T-helper 2 cell (primary cell): ENCODE measurements at regions not wholly inside any gene's neighbourhood (a gene's known extent, or its start where the extent isn't known, plus 50 kb on each side); places are given as distances from the start of the nearest gene placed in this dataset.

Source experiments
- DNase-seq, 5 experiments: peaks; one replicate each; pipeline versions ENCODE4 v3.0.0 to v3.0.0-alpha.2; 2012 to 2022

DNA sequence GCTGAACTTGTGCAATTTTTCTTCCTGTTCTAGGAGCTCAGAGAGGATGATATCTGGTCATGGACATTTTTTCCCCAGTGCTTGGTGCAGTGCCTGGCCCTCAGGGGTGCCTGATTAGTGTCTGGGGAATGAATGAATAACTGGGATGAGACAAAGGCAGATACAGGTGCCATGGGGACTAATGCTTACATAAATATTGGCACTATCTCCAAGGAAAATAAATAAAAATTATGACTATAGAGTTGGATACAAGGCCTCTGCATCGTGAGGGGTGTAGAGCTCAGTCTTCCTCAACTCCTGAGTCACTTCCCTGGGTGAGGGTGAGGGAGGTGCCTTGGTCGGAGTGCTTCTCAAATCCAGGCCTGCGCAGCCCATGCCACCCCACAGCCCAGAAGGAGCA lies 188.6 kb downstream of the KCNA5 start:
- DNase-seq = no peak

DNA sequence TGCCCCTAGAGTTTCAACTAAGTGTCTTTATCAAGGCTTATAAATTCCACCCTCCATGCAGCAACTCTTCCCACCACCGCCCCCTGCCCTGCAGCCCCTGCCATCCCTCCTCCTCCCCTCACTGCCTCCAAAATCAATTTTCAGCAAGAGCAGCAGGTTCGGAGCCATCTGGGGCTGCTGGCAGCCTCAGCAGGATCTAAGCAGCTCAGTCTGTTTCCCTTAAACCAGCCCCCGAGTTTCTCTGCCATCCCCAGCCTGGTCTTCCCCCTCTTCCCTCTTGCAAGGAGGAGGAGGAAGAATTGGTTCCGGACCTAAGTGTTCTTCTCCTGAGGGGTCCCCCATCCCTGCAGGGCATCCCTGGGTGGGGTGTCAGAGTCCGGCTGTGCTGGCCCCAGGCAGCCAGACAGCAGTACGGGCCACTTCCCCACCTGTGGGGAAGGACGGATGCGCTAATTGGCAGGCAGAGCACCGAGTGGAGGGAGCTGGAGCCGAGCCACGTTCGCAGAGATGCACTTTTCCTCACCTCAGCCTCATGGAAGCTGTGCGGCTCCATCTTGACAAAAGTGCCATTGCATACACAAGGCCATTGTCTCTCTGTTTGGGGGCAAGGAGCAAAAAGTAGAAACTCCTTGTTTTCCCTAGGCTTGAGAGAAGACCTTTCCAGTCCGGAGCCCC lies 189.3 kb downstream of the KCNA5 start:
- no peak for DNase-seq

DNA sequence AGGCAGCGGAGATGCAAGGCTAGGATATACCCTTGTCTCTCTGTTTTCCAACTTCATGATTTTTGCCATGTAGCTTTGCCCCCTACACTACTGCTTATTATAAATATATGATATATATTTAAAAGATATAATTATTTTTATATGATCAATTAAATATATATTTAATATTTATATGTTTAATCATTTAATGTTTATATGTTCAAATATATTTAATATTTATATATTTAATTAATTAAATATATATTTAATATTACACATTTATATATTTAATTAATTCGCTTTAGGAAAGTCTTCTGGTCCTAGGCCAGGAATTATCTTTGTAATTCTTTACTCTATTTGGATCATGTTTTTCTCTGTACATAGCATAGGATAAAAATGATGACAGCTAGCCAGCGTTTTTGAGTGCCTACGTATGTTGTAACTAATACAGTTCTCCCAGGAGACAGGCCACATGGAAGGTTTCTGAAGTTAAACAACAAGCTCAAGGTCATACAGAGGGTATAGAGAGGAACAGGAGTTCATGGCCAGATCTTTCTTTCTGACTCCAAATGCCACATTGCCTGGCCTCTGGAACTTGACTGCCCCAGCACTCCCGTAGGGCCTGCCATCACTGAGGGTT lies 192.5 kb downstream of the KCNA5 start:
- no peak for DNase-seq

DNA sequence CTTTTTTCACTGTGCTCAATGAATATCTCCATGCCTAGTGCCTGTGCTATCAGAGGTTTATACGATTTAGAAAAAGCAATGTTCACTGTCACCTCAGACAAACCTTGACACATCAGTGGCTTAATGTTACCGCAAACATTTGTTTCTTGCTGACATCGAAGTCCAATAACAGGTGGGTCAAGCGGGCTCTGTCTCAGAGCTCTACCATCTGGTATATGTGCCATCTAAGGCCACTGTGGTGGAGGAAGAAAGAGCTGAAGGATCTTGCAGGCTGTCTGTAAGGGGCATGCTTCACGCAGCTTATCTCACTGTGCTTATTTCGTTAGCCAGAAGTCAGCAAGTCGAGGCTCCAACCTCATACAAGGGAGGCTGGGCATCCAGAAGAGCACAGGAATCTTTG lies 189.5 kb upstream of the NTF3 start:
- DNase-seq = no peak

DNA sequence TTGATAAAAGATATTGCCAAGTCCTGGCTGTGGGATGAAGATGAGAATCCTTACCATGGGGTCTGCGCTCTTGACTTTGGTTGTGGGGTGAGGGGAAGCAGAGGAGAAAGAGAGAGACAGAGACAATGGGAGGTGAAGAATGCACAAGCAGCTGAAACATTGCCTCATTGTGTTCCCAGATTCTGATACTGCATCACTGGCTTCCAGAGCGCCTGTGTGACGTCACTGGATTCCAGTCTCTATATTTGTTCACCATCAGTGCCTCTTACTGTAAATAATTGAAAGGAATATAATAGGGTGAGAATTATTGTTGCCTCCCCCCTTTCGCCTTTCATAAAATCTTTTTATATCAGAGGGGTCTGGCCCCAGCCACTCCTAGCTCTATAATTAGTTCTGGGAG lies 188.9 kb upstream of the NTF3 start:
- no peak for DNase-seq

DNA sequence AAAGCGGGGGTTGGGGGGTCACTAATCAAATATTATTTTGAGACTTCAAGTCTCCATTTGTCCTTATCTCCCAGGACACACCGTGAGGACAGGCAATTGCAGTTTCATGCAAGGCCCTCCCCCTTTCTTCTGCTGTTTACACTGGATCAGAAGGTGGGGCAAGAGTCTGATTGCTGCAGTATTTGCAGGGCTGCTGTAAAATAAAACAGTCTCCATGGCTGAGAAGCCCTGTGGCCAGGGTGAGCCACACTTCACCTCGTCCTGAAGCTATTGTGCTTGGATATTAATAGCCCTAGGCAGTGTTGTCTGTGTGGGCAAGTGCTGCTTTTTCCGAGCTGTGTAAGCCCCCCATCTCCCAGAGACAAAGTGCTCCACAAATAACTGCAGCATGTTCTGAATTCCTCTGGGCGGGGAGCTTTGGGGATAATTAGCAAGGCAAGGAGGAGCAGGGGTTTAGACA lies 187.4 kb upstream of the NTF3 start:
- DNase-seq = no peak

DNA sequence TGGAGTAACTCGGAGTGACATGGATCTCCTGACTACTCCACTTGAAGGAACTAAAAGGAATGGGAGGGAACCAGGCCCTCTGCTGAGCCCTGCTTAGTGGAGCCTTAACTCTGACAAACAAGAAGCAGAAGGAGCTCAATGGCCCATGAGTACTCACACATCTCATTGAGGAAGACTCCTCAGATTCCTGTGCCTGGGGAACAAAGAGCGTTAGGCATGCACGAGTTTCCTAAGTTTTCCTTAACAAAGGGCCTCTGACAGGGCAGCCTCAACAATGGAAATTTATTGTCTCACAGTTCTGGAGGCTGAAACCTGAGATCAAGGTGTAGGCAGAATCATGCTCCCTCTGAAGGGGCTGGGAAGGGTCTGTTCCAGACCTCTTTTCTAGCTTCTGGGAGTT lies 185.7 kb upstream of the NTF3 start:
- no peak for DNase-seq

DNA sequence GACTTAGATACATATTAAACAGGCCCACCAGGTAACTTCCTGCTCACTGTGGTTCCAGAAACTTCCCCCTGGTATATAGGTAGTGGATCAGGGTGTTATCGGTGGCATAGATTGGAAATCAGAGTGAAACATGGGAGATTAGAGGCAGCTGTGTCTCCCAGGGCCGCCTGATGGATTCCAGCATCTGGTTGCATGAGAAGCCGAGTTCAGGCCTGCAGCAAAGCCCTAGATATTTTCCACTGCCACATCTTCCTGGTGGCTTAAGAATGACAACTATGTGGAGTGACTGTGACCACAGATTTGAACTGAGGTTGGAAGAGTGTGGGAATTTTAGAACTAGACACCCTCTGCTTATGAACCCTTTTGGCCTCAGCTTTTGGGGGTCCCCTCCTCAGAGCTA lies 184.8 kb upstream of the NTF3 start:
- DNase-seq = no peak

DNA sequence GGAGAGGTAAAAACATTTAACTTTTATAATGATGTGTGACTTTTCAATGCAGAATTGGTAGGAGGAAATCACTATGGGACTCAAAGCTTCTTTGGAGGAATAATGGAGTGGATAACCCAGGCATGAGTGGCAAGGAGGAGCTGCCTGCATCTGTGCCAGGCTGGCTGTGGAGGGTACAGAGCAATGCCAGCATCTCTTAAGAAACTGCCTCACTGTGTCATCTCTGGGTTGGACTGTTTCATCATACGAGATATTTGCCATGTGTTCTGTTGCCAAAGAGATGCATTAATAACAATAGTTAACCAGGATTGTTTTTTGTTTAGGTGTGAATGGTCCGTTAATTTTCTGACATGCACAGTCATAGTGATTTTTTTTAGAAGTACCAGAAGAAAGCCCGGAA lies 183.7 kb upstream of the NTF3 start:
- DNase-seq = no peak

DNA sequence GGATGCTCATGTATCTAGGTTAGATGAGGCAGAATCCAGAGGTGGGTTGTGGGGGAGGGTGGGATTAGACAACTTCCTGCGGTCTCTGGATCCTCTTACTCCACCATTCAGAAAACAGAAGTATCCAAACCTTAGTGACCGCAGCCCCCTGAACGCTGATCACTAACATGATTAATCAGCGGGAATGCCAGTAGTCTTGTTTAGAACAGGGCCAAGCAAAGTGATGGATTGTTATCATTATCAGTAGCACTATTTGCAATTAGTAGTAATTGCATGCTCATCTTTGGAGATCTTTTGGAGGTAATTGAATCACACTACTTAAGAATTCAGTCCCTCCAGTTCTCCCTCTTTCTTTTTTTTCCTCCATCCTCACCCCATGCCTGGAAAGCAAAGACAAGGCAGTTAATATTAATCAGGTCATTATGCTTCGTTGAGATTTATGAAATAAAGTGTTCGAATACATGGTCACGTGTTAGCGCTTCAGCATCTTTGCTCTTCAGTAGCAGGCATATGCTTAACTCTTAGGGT lies 182.8 kb upstream of the NTF3 start:
- DNase-seq = no peak

DNA sequence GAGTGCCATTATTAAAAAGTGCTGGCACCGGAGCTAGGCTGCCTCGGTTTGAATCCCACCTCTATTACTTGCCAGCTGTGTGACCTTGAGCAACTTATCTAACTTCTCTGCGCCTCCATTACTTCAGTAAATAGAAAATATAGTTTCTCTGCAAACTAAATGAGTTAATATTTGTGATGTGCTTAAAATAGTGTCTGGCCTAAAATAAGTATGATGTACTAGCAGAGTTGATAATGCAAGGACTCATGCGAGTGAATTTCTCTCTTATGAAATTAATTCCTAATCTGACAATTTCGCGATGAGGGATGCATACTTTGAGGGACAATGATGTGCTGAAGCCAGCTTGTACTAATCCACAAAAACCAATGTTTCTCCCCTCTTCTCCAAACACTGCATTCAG lies 180.8 kb upstream of the NTF3 start:
- no peak for DNase-seq

DNA sequence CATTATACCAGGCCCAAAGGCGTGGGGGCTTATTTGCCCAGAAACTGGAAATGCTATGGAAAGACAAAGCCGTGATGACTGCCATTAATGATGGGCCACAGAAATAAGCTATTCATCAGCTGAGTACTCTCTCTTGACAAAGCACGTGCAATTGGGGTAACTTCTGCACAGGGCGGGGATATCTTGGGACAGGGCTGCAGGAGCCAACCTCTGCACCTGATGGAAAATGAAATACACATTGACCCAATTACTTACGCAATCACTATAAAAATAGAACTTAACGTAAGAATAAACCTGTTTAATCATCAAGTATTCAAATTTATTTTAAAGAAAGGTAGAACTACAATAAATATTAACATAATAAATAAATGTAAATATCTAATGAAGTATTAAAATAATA lies 180.1 kb upstream of the NTF3 start:
- DNase-seq = no peak

DNA sequence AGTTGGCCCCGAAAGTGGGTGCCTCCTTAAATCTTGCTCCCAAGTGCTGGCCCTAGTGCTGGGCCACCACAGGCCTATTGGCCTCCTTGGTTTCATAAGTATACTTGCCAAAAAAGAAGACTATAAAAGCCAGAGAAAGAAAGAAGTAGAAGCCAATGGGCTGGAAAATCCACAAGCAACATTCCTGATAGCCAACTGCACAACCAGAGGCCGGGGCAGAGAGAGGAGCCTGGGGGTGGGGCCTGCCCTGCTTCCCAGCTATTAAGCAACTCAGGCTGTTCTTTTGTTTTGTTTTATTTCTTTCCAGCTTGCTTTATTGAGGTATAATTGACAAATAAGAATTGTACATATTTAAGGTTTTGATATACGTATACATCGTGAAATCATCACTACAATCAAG lies 177.2 kb upstream of the NTF3 start:
- DNase-seq = no peak

DNA sequence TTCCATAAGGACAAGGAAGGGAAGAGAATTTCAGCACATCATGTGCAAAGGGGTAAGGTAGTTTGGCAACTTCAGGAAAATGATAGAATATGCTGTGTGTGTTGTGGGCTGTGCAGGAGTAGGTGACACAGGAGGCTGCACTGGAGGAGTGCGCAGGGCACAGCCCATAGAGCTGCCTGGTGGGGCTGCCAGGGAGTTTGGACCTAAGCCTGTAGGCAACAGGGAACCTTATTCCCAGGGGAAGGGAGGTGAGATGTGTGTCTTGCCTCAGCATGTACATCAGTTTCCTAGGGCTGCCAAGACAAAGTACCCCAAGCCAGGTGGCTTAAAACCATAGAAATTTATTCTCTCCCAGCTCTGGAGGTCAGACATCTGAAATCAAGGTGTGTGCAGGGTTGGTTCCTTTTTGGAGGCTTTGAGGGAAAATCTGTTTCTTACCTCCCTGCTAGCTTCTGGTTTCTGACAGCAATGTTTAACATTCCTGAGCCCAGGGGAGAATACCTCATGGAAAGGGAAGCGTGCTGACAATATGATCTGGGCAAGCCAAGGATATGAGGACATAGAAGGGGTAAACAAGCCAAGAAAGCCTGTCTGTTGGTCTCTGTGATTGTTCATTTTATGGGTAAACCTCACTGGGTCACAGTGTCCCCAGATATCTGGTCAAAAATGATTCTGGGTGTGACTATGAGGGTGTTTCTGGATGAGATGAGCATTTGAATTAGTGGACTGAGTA lies 174.0 kb upstream of the NTF3 start:
- no peak for DNase-seq

DNA sequence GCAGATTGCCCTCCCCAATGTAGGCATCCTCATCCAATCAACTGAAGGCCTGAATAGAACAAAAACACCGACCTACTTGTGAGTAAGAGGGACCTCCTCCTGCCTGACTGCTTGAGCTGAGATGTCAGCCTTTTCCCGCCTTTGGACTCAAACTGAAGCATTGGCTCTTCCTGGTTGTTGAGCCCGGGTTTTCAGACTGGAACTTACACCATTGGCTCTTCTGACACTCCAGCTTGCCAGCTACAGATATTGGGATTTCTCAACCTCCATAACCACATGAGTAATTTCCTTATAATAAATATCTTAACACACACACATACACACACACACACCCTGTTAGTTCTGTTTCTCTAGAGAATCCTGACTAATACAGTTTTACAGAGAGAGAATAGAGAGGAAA lies 173.4 kb upstream of the NTF3 start:
- no peak for DNase-seq

DNA sequence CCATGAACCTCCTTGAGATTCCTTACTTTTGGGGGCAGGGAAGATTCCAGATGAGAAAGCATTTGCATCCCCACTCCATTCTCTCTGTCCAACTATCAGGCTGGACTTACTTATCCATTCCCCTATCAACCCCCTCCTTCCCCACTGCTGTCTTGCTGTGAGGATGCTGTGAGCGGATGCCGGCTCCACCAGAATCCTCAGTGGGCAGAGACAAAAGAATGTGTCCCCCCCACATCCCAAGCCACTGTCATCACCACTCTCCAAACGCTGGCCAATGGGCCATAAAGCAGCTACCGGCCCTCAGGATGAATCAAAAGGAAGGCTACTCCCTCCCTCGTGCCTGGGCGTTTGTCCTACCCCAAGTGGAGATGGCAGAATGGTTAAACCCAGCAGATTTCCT lies 173.0 kb upstream of the NTF3 start:
- no peak for DNase-seq

DNA sequence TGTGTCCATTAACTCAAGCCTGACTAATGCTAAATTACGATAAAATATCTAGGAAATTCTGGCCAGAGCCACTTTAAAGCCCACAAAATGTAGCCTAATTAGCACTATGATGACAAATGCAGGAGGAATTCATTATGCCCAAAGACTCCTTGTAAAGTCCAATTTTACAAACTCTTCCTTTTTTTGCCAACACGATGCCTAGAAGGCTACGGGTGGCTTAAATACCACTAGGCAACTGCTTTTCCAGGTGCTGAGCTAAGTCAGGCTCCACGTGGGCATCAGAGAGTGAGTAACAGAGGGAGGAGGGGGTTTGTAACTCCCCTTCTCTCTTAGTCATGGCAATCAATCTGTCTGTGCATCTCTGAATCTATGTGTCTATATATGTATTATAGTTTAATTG lies 172.4 kb upstream of the NTF3 start:
- DNase-seq = no peak

DNA sequence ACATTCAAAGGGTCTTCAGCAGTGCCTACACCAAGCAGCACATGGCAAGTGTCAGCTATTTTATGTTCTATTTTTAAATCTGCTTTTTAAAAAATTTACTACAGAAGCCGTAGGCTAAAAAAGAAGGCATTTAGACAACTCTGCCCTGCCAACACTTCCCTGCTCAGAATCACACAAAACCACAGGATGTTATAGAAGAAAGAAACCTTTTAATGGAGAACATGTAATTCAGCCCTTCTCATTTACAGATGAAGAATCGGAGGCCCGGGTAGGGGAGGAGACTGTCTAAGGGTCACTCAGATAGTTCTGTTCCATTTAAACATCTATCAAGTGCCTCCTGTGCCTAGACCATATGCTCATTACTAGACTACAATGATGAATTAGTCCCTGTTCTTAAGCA lies 171.8 kb upstream of the NTF3 start:
- no peak for DNase-seq

DNA sequence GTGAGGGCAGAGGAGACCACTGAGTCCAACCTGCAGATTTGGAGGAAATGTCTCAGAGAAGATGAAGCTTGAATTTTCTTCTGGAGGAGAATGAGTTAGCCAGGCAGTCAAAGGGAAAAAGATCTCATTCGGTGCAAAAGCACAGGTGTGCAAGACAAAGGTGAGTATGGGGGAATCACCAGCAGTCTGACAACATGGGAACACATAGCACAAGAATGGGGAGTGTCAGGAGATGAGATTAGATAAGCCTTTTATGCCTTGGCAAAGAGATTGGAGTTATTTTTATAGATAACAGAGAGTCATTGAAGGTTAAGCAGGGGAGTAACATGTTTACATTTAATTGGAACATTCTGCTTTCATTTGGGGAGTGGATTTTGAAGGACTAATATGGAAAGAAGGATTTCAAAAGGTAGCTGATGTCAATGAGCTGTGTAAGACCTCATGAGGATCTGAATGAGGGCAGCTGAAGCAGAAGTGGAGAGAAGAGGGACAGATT lies 171.3 kb upstream of the NTF3 start:
- no peak for DNase-seq

DNA sequence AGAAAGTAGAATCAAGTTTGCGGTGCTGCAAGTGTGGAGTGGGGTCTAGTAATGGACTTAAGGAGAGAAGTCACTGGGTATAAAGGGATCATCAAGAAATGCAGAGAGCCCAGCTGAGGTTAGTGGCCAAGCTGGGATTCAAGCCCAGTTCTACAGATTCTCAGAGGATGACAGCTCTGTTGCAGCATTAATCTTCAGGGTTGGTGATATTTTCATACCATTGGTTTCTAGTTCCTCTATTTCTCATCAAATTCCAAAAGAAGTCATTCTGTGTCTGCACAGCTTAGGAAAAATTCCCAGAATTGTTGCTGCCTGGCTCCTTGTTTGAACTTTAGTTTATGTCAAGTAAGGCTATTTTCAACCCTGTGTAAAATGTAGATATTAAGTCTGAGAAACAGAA lies 169.5 kb upstream of the NTF3 start:
- no peak for DNase-seq

DNA sequence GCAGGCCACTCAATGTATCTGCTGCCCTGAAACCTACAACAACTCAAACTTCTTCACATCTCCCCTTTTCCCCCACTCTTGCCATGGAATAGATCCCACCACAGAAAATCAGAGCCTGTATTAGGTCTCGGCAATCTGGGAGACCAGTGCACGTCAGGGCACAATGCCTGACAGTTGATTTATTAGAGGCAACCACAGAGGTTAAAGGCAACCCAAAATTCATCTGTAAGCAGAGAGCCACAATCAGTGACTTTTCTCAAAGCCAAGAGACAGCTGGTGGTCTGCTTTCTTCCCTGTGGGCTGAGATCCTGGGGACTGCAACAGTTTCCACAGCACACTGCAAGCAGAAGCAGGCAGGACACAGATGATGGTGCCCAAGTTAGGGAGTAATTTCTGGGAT lies 169.0 kb upstream of the NTF3 start:
- no peak for DNase-seq

DNA sequence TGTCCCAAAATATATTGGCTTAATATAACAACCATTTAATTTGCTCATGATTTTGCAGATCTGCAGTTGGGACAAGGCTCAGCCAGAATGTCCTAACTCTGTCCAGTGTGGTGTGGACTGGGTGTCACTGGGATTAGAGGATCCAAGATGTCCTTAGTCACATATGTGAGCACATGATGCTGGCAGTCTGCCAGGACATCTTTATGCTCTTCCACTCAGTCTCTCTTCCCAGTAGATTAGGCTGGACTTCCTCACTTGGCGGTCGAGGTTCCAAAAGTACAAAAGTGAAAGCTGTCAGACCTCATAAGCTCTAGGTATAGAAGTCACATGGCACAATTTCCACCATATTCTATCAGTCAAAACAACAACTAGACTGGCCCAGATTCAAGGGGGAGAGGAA lies 167.9 kb upstream of the NTF3 start:
- no peak for DNase-seq

DNA sequence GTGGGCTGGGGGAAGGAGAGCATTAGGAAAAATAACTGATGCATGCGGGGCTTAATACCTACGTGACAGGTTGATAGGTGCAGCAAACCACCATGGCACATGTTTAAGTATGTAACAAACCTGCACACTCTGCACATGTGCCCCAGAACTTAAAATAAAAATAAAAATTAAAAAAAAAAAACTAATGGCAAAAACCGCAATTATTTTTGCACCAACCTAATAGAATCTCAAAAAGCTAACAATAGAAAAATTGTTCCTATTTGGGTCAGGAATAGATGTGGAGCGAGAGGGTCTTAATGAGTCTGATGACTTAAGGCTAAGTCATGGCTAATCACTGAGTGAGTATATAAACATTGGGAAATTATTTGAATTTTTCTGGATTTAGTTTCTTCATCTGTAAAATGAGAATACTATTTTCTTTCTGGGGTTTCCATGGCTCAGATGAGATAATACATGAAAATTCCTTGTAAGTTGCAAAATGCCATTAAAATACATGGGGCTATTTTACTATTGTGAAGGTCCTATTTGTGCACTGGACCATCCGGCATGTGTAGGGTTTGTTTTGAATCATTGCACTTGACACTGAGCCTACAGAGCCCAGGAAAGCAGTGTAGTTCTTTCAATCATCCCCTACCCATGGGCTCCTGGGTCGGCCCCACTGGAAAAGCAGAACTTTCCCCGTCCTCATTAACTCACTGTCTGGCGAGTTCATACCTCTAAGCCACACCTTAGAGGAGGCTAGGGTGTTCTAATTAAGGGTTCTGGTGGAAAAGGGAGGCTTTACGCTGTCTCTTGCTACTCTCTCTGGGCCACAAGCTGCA lies 164.1 kb upstream of the NTF3 start:
- DNase-seq = no peak
